ENCODE measurements at regions not wholly inside any gene's neighbourhood (a gene's known extent, or its start where the extent isn't known, plus 50 kb on each side); places are given as distances from the start of the nearest gene placed in this dataset.

DNA sequence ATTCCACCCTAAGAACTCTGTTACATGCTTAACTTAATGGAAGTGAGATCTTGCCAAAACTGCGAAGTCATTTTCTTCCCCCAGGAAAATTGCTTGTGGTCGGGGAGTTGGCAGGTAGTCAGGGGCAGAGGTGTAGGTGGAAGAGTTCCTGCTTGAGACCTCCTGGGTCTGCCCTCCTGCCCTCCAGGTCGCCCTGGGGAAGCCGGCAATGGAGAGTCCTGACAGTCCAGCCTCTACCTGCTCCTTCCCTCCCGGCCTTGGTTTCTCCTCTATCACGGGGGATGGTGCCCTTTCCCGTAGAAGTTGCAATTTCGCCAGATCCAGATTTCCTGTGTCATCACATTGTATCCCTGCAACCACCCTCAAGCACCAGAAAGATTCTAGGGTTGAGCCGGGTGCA, 463.8 kb downstream of the MATN1 start:
- DNase-seq, result no peak

DNA sequence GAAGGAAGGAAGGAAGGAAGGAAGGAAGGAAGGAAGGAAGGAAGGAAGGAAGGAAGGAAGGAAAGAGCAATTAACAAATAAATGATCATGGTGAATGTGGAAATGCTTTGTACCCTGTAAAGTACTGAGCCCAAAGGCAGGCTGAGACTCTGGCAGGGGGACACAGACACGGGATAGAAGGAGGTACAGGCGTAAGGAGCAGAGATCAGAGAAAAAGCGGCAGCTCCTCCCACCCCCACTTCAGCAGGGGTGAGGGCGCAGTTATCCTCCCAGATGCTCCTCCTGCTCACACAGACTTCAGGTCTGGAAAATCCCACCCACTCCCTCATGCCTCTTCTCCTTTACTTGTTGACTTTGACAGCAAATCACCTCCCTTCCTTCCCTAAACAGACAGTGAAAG, 464.5 kb downstream of the MATN1 start:
- DNase-seq, result no peak

DNA sequence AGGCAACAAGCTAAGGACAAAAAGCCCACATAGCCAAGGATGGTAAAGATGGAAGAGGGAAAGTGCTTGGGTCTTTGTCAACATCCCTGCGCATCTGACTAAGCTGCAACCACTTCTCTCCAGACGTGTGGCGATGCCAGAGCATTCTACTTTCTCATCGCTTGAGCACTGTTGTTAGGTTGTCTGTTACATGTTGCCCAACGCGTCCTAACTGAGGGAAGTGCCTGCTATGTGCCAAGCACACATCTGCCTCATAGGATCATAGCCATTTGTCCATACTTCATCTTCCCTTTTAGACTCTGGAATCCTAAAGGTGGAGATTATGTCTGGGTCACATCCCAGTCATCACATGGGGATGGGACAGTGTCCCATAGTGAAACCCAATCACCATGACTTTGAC, 464.9 kb downstream of the MATN1 start:
- no peak for DNase-seq

DNA sequence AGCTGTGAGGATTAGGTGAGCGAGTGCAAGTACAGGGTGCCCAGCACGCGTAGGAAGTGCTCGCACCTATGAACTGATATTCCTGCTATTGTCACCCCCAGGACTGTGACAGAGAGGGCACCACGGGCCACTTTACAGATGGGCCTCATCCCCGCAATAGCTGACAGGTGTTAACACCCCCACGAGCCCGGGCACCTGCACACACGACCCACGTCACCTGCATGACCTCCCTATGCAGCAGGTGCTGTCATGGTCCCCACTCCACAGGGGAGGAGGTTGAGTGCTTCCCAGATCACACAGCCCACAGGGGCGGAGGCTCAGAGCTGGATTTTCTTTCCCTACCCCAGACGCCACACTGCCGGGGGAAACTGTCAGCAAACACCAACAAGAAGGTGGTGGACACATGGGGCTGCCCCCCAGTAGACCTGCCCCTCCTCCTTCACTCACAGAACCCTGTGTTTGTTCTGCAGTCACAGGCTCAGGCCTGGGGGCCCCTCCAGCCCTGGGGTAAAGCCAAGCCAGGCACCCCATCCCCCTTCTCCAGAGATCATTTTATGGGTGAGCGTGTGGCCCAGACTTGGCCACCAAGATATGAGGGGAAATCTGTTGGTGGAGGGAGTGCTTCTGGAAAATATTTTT, 465.5 kb downstream of the MATN1 start:
- no peak for DNase-seq

DNA sequence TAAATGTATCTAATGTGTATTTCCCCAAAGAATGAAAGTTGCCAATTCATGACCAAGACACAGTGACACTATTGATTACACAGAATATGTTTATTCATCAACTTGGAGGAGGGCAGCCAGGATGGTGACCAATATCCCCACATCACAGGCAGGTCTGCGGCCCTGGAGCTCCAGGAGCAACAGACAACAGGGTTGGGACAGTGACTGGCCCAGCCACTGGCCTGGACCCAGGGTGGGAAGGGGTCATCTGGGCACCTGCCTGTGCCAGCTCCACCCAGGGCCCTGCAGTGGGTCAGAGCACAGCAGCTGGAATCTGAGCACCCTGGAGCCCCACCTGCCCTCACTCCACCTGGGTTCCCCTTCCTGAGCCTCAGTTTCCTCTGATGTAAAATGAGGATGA, 466.1 kb downstream of the MATN1 start:
- no peak for DNase-seq

DNA sequence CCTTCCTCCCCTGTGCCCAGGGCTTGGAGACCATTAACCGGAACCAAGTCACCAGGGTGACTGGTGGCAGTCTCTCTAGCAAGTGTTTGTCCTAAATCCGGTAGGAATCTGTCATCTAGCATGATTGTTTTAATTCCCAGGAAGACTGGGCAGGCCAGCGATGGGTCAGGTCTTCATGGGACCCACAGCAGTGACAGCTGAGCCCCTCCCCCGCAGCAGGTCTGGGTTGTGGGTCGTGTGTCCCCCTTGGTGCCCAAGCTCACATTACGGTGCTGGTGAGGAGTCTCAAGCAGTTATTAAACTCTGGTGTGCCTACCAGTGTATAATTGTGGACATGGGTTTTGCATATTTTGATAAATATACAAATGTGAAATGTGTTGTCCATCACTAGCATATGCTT, 466.5 kb downstream of the MATN1 start:
- DNase-seq, result no peak

DNA sequence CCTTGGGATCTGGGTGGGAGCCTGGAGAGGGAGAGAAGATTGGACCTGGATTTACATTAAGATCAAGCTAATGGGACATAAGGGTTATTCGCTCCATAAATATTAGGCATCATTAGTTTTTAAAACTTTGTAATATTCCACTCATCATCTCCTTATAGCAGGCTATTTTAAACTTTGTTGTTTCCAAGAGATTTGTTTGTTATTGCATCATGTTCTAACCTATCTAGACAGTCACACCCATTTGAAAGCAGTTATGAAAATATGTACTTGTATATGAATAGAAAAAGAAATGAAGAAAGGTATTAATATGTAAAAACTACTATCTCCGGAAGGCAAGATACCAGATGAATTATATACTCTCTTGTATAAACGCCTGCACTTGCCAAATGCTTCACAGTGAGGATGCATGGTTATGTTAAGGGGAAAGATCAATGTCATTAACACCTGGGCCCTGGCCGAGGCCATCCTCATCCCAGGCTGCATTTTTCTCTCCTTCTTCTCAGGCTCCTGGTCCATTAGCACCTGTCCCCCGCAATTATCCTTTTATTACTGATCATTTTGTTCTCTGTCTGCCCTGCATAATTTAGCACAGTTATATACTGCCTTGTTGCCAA, 468.2 kb downstream of the MATN1 start:
- DNase-seq, result no peak

DNA sequence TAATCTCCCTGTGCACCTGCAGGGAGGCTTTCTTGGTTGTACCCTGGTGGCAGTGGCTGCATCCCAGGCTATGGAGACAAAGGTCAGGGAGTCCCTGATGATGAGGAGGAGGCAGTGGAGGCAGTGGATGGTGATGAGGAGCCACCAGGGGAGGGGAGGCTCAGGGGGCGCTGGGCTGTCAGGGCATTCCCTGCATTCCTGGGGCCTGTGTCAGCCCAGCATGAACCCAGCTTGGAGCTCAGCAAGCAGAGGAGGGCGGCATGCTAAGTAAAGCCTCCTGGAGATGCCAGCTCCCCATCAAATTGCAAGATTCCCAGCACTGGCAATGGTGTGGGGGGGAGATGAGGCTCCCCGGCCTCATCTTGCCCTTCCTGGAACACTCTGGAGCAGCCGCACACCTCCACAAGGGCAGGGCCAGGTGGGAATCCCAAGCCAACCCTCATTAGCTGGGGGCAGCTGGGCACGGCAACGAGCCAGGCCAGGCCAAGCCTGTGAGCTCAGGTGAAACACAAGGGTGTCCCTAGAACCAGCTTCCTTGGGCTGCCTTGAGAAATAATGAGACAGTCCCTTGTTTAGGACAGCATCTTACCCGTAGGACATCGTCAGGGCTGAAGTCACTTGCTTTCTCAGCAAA, 469.5 kb downstream of the MATN1 start:
- DNase-seq, result peak; percentile 20

DNA sequence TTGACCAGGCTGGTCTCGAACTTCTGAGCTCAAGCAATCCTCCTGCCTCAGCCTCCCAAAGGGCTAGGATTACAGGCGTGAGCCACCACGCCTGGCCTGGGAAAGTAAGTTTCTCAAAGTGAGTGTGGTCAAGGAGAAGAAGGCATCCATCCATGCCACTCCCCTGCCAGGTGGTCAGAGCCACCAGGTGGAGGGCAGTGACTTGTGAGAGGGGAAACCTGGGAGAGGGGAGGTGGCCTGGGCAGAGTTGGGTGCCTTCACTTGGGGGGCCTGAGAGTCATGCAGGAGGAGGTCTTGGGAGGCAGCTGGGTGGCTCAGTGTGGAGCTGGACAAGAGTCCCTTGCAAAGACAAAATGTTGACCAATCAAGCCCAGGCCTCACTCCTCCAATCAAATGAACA, 470.0 kb downstream of the MATN1 start:
- no peak for DNase-seq

DNA sequence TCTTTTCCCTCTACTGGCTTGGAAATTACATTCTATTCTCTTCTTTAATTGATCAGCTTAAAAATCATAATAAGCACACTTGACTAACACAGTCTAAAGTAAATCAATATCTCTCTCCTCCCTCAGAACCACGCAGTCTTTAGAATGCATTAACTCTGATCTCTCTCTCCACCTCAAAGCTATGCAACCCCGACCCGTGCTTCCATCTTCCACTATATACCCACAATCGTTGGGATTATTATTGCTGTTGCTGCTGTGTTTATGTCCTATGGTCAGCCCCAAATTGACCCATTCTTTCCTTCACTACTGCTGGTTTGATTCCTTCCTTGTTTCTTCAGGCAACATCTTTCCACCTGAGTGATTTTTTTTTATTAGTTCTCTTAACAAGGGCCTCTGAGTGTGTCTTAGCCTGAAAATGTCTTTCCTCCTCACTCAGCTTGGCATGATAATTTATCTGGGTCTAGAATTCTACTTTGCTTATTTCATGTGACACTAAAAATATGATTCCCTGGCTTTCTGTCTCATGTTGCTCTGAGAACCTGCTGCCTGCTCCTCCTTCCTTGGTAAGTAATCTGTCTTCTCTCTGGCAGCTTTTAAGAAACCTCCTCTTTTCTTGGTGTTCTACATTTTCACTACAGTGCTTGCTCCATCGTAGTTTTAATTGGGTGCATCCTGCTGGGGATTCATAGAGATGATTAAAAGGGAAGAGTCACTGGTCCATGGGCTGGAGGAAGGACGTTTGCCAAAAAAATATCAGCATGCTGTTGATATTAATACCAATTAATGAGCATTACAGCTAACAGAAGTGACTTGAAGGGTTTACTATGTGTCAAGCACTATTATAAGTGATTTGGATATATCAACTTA, 472.2 kb downstream of the MATN1 start:
- no peak for DNase-seq

DNA sequence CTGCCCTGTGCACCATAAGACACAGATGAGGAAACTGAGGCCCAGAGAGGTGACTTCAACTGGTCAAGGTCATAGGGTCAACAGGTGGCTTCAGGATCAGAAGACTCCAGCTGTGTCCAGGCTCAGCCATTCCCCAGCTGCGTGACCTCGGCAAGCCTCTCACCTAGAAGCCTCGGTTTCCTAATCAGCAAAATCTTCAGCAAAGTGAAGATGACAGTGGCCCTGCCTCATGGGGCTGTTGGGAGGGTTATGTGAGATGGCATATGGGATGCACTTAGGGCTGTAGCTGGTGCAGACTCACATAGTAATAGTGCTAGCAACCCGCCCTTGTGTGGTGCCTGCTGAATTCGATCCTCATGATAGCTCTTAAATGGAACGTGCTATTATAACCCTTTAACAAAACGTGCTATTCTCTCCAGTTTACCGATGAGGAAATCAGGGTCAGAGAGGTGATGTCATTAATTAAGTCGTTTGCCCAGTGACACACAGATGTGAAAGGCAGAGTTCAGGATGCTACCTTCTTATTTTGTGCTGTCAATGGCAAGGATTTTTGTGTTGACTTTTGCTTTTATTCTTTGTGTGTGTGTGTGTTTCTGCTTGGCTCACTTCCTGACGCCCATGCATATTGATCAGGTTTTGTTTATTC, 472.9 kb downstream of the MATN1 start:
- DNase-seq, result no peak

DNA sequence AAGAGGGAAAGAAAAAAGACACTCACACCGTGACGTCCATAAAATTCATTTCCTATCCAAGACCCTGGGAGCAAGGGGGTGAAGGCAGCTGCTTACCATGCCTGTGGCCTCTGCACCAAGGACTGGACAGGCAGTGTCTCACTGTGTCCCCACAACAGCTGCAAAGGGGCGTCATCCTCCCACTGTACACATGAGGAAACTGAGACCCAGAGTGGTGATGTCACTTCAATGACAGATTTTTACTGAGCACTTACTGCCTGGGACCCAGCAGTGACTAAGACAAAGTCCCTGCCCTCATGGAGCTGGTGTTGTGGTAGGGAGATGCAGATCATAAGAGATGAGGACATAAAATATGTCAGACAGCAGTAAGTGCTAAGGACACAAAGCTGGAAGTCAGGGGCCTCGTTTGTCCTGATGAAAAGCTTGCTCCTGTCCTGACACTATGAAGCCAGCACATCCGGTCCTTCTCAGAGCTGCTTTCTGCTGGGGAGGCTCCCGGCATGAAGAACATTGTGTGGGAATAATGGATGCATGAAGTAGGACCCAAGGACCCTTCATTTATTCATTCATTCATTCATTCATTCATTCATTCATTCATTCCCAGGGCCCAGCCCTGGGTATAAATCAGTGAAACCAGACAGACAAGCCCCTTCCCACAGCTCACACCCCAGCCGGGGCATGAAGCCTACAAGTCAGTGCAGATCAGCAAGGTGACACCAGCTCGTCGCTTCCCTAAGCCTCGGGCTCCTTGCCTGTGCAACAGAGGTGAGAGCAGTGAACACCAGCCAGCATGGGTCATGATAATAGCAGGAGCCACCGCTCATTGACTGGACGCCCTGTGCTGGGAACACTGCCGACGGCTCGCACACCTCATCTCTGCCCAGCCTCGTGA, 473.7 kb downstream of the MATN1 start:
- DNase-seq, result no peak

DNA sequence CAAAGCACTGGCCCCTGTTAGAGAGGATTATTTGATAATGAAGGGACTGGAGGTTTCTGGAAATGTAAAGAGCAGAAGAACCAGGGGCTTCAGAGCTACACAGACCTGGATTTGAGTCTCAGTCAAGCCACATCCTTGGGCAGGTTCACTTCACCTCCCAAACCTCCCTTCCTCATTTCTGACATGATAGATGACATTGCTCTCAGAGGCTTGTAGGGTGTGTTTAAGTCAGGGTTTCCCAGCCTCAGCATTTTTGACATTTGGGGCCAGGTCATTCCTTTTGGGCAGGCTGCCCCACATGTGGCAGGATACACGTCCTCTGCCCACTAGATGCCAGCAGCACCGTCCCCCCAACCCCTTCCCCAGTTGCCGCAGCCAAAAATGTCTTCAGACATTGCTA, 474.6 kb downstream of the MATN1 start:
- DNase-seq, result no peak

DNA sequence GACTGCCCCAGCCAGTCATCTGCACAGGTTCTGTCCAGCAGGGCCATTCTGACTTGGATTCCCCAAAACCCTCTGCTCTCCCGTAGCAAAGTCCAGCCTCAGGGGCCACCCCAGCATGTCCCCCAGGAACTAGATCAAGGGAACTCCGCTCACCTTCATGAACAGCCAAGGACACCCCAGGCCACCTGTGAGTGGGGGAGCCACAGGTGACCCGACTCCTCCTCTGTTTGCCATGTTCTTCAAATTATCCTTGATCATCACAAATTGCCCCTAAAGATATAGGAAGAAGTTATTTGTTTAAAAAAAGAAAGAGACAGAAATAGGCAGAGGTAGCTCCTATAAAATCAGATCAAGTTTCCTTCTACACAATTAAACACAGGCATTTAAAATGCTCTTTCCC, 475.0 kb downstream of the MATN1 start:
- no peak for DNase-seq

DNA sequence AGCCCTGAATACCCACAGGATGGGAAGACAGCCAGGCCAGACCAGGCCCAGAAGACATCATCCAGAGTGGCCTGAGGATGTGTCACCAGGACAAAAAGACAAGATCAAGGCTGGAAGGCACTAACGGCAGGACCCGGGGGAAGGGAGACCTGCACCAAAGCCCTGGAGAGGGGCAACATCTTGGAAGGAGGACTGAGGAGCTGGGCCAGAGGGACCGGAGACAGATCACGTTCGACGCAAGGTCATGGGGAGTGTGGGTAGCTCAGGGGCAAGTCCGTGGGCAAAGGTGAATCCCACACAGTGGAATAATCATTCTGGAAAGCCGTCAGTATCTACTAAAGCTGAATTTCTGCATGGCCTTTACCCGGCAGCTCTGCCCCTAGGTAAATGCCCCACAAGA, 478.6 kb downstream of the MATN1 start:
- DNase-seq, result no peak

DNA sequence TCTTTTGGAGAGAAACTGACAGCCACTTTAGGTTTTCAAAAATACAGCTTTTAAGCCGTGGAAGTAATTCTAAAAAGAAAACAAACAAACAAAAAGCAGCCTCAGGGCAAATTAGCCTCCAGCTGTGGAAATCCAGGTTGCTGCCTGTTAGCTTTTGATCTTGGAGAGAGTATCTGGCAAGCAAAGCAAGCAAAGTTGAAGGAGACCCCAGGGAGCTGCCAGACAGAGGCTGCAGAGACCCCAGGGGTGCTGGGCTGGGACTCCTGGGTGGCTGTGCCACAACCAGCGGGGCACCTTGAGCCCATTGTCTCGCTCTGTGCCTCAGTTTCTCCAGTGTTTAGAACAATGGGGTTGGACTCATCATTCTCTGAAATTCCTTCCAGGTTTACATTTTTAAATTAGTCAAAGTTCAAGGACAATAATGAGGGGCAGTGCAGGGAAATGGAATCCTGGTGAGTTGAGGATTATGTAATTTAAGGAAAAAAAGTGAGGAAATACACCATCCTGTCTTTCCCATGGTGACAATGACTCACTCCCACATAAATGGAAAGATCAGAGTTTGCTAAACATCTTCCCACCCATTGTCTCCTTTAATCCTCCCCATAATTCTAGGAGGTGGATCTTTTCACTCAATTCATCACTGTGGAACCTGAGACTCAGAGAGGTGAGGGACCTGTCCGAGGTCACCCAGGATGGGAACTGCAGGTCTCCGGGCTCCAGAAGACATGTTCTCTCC, 480.5 kb downstream of the MATN1 start:
- DNase-seq, result no peak

DNA sequence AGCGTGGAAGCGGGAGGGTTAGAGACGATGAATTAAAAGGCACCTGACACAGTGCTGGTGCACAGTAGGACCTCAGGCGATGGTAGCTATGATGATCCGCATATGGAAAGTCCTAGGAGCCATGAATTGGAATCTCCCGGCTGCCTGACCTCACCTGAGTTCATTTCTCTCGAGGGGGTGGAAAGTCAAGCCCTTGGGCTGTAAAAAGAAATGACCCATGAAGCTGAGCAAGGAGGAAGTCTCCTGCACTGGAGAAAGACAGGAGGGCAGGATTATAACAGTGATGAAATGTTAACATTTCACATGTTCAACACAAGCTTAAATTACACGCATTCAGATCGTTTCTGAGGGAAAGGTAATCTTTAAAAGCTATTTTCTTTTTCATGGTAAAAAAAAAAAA, 481.2 kb downstream of the MATN1 start:
- no peak for DNase-seq

DNA sequence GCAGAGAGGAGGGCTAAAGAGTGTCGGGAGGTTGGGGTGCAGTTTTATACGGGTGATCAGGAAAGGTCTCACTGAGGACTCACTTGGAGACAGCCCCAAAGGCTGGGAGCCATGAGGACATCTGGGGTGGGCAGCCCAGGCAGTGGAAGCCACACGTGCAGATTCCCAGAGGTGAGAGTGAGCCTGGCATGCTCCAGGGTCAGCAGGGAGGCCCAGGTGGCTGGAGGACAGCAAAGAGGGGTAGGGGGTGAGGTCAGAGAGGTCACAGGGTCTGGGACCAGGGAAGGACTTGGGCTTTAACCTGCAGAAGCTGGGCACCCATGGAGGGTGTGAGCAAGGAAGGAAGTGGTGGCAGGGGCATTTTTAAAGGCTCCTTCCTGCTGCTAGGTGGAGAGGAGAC, 481.7 kb downstream of the MATN1 start:
- DNase-seq, result no peak

DNA sequence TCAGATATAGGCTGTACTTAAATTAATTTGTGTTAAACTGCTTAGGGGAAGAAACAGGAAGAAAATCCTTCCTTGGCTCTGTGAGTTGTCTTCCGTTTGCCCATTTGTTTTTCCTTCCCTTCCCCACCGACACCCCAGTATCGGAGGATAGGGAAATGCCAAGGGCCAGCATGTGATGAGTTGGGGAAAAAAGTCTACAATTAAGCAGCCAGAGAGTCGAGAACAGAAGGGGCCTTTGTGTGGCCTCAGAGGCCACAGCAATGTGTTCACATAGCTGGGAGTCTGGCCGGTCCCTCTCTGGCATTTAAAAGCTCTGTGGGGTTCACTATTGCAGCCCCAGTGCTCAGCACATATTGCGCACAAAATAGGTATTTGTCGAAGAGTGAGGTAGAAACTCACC, 489.3 kb downstream of the MATN1 start:
- no peak for DNase-seq

DNA sequence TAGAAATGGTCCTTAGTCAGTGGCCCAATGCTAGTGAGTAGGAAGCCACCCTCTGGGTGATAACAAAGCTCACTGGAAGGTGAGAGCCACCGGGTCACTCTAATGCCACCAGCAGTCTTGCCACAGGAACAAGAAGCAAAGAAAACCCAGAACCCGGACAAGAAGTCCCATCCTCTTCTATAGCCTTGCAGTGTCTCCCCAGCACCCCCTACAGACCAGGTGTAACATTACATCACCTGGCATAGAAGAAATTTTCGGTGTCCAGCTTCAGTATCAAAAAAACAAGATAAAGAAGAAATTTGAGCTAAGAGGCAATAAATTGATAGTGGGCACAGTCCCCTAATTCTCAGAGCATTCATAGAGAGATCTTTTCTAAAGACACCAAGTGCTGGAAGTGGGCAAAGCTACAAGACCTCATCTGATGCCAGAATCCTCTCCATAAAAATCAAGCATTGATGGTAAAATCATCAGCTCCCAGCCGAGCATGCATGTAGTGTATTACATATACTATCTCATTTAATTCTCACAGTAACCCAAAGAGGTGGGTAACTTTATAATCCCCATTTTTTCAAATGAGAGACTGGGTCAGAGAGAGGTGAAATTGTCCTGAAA, 491.0 kb downstream of the MATN1 start:
- no peak for DNase-seq

DNA sequence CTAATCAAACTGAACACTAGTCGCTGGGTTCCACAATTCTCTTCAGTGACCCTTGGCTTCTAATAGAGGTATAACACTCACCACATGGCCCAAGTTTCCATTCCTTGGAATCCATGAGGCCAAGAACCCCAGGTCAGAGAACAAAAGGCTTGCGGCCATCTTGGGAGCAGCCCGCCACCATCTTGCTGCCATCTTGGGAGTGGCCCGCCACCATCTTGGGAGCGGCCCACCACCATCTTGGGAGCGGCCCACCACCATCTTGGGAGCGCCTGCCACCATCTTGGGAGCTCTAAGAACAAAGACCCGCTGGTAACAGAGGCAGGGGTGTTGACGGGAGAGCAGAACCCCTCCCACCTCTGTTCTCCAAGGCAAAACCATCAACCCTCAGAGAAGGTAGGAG, 493.4 kb downstream of the MATN1 start:
- DNase-seq, result no peak

Measured in fibroblast of skin of right quadriceps (primary cell).